NCI-H526 treated with DMSO at 0.1 percent for 48 hours (cell line): ENCODE measurements at regions not wholly inside any gene's neighbourhood (a gene's known extent, or its start where the extent isn't known, plus 50 kb on each side); places are given as distances from the start of the nearest gene placed in this dataset.
"Not testable (repeated sequence)": the region's sequence is repeated elsewhere in the genome, so short reads cannot be mapped to it uniquely, and the experiment has no call there.

ENCODE experiments used
- DNase-seq: peaks from one replicate; lab custom pipeline; 2025; lab: John Stamatoyannopoulos, UW

GRCh38 chr2:139410147-139410832, 630.1 kb upstream of the NXPH2 start:
- not testable (repeated sequence) for DNase-seq

GRCh38 chr2:139409212-139409611, 629.0 kb upstream of the NXPH2 start:
- no peak for DNase-seq

- DNase-seq: no peak
Observed at GRCh38 chr2:139403948-139404347, 623.8 kb upstream of the NXPH2 start.

- no peak for DNase-seq
Observed at GRCh38 chr2:139394801-139395200, 614.6 kb upstream of the NXPH2 start.

- no peak for DNase-seq
Observed at GRCh38 chr2:139389391-139389790, 609.2 kb upstream of the NXPH2 start.

- no peak for DNase-seq
Observed at GRCh38 chr2:139386401-139386800, 606.2 kb upstream of the NXPH2 start.

GRCh38 chr2:139383532-139383931, 603.3 kb upstream of the NXPH2 start:
- no peak for DNase-seq

- no peak for DNase-seq
Observed at GRCh38 chr2:139380051-139380450, 599.9 kb upstream of the NXPH2 start.

GRCh38 chr2:139378373-139378772, 598.2 kb upstream of the NXPH2 start:
- DNase-seq: no peak

GRCh38 chr2:139374296-139374850, 594.2 kb upstream of the NXPH2 start:
- DNase-seq: no peak

- no peak for DNase-seq
Observed at GRCh38 chr2:139369423-139370409, 589.5 kb upstream of the NXPH2 start.

GRCh38 chr2:139367416-139367815, 587.2 kb upstream of the NXPH2 start:
- no peak for DNase-seq

GRCh38 chr2:139366681-139367080, 586.5 kb upstream of the NXPH2 start:
- no peak for DNase-seq

GRCh38 chr2:139365189-139365588, 585.0 kb upstream of the NXPH2 start:
- no peak for DNase-seq

- no peak for DNase-seq
Observed at GRCh38 chr2:139360654-139361053, 580.5 kb upstream of the NXPH2 start.

GRCh38 chr2:139359818-139360217, 579.6 kb upstream of the NXPH2 start:
- no peak for DNase-seq

GRCh38 chr2:139357972-139358371, 577.8 kb upstream of the NXPH2 start:
- no peak for DNase-seq

- DNase-seq: no peak
Observed at GRCh38 chr2:139354518-139354917, 574.3 kb upstream of the NXPH2 start.

- no peak for DNase-seq
Observed at GRCh38 chr2:139353874-139354273, 573.7 kb upstream of the NXPH2 start.

GRCh38 chr2:139317259-139317658, 537.1 kb upstream of the NXPH2 start:
- DNase-seq: no peak

- DNase-seq: no peak
Observed at GRCh38 chr2:139314059-139314458, 533.9 kb upstream of the NXPH2 start.

GRCh38 chr2:139296672-139297209, 516.6 kb upstream of the NXPH2 start:
- no peak for DNase-seq
